ENCODE measurements at regions not wholly inside any gene's neighbourhood (a gene's known extent, or its start where the extent isn't known, plus 50 kb on each side); places are given as distances from the start of the nearest gene placed in this dataset.

DNA sequence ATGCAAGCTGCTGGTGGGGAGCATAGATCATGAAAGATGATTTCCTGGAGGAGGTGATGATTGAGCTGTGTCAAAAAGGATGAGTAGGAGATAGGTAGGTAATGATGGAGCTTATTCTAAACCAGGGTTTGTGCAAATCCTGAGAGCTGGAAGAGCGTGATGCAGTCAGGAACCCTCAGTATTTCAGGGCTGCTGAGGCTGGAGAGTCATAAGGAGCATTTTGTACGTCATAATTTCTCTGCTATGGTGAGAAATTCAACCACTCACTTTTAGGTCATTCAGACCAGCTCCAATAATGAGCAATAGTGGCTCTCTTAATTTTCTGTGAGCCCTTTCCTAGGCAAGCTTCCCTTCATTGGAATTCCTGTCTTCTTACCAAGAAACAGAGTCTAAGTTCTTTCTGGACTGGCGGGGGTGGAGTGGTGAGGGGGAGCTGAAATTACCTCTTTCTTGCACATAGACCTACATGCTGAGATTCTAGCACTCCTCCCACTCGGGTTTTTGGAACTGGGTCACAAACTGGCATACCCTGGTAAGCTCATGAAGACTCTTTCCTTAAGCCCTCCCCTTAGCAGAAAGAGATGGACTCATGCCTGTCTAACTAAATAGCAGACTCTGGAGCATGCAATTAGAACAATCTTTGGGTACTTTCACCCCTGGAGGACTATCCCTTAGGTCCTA, 62.2 kb upstream of the MYCBP2 start:
- DNase-seq = no peak
- no peak overlapping the region for H3K4me2 ChIP-seq
- WGBS (ENCODE audit: low lambda C conversion rate) = 36% methylated on average over 4 of the region's 4 CpGs
- no peak overlapping the region for H3K27ac ChIP-seq (ENCODE audit: low read depth in 2 of 2, low read length in 1 of 2)
- no peaks in the 10 kb centered on the region for H3F3A ChIP-seq (replicated peaks; ENCODE audit: insufficient read depth)
- TF ChIP-seq, protein P1, sequence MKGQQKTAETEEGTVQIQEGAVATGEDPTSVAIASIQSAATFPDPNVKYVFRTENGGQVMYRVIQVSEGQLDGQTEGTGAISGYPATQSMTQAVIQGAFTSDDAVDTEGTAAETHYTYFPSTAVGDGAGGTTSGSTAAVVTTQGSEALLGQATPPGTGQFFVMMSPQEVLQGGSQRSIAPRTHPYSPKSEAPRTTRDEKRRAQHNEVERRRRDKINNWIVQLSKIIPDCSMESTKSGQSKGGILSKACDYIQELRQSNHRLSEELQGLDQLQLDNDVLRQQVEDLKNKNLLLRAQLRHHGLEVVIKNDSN (IDR thresholded peaks at IDR 0.05; ENCODE audit: borderline replicate concordance, low read depth) = no peak
- TF ChIP-seq MEF2A (IDR thresholded peaks at IDR 0.05; ENCODE audit: borderline replicate concordance, low read depth) (no peak), EP300 (IDR thresholded peaks at IDR 0.05; ENCODE audit: borderline replicate concordance in 1 of 2, low read depth in 1 of 2, low read length in 1 of 2) (no peak), GABPA (IDR thresholded peaks at IDR 0.05; ENCODE audit: low read depth) (no peak), RAD21 (IDR thresholded peaks at IDR 0.05; ENCODE audit: low read length) (no peak), SMC3 (IDR thresholded peaks at IDR 0.05; ENCODE audit: low read depth, low read length) (no peak)
- TF ChIP-seq, protein P2, sequence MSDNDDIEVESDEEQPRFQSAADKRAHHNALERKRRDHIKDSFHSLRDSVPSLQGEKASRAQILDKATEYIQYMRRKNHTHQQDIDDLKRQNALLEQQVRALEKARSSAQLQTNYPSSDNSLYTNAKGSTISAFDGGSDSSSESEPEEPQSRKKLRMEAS (IDR thresholded peaks at IDR 0.05; ENCODE audit: low read depth) = no peak
- no peaks in the 10 kb centered on the region for H3K36me3 ChIP-seq (replicated peaks in 1 of 2; ENCODE audit: control insufficient read depth in 1 of 2, insufficient read depth in 2 of 2, low read length in 1 of 2)
- ChIA-PET POLR2A (no interaction called here), CTCF (interaction anchor here (0.6 to 1.8 kb wide), 4 partner anchors 14 to 89 kb away, joined by 3 to 6 read pairs (median 3); no protein-coding TSS in a partner anchor)
- H4K20me1 ChIP-seq (ENCODE audit: insufficient read depth) = no peaks in the 10 kb centered on the region
- H3K27me3 ChIP-seq (ENCODE audit: insufficient read depth) = no peaks in the 10 kb centered on the region
- no peaks in the 10 kb centered on the region; a peak in 1 of 4 replicates for H3K4me1 ChIP-seq (ENCODE audit: control insufficient read depth in 1 of 2, insufficient read depth in 2 of 2, low read depth in 1 of 2, low read length in 1 of 2)
- no peaks in the 10 kb centered on the region for H3K9me3 ChIP-seq
- H3K9me2 ChIP-seq = no peaks in the 10 kb centered on the region
- no peak overlapping the region for H2AFZ ChIP-seq (ENCODE audit: low read depth)
- no peak overlapping the region for H3K9ac ChIP-seq
- H3K79me2 ChIP-seq (ENCODE audit: insufficient read depth) = no peaks in the 10 kb centered on the region
- H3K4me3 ChIP-seq (ENCODE audit: low read depth in 2 of 2, low read length in 1 of 2) = no peak overlapping the region

DNA sequence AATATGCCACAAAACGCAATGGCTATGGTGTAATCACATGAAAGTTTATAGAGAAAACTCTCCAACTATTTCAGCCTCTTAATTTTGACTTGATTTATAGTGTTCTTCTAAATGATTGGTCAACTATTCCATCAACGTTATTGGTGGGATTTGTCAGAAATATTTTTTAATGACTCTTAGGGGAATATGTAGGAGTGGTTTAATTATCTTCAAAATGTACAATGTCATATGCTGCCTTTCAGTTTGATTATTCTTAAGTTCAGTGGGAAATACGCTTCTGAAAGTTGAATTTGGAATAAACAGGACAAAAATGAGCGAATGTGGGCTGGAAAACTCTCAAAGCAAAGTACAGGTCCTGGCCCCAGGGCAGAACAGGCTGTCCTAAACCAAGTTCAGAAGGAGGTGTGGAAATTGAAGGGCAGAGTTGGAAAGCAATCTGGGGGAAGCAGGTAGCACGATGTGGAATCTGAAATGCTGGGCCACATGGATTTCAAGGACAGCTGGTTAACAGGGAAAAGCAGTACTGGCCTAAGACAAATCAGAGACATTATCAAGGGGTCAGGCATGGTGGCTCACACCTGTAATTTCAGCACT, 60.8 kb upstream of the MYCBP2 start:
- no peaks in the 10 kb centered on the region for H3K36me3 ChIP-seq (replicated peaks in 1 of 2; ENCODE audit: control insufficient read depth in 1 of 2, insufficient read depth in 2 of 2, low read length in 1 of 2)
- no peaks in the 10 kb centered on the region for H3K9me2 ChIP-seq
- no peak overlapping the region for H3K4me3 ChIP-seq (ENCODE audit: low read depth in 2 of 2, low read length in 1 of 2)
- CTCF ChIA-PET = interaction anchor here (1.1 to 1.8 kb wide), 2 partner anchors 15 to 26 kb away, joined by 3 to 6 read pairs; no protein-coding TSS in a partner anchor
- DNase-seq = no peak
- H3K27ac ChIP-seq (ENCODE audit: low read depth in 2 of 2, low read length in 1 of 2) = no peak overlapping the region; a peak in 1 of 4 replicates
- no peaks in the 10 kb centered on the region for H3F3A ChIP-seq (replicated peaks; ENCODE audit: insufficient read depth)
- H3K4me2 ChIP-seq = no peak overlapping the region
- H3K9ac ChIP-seq = no peak overlapping the region
- H4K20me1 ChIP-seq (ENCODE audit: insufficient read depth) = no peaks in the 10 kb centered on the region
- H2AFZ ChIP-seq (ENCODE audit: low read depth) = no peak overlapping the region
- H3K9me3 ChIP-seq = no peaks in the 10 kb centered on the region
- 61% methylated on average over 5 of the region's 5 CpGs for WGBS (ENCODE audit: low lambda C conversion rate)
- no peaks in the 10 kb centered on the region; a peak in 1 of 4 replicates for H3K4me1 ChIP-seq (ENCODE audit: control insufficient read depth in 1 of 2, insufficient read depth in 2 of 2, low read depth in 1 of 2, low read length in 1 of 2)
- no peaks in the 10 kb centered on the region for H3K27me3 ChIP-seq (ENCODE audit: insufficient read depth)
- POLR2A ChIA-PET = no interaction called here
- H3K79me2 ChIP-seq (ENCODE audit: insufficient read depth) = no peaks in the 10 kb centered on the region
- TF ChIP-seq TCF12 (IDR thresholded peaks at IDR 0.05) (no peak), RCOR1 (IDR thresholded peaks at IDR 0.05; ENCODE audit: low read length) (no peak), FOXM1 (IDR thresholded peaks at IDR 0.05; ENCODE audit: low read depth) (no peak), POLR2AphosphoS5 (IDR thresholded peaks at IDR 0.05; ENCODE audit: low read depth, low read length) (no peak), RXRA (IDR thresholded peaks at IDR 0.05; ENCODE audit: borderline replicate concordance, low read depth) (no peak), EZH2phosphoT487 (IDR thresholded peaks at IDR 0.05; ENCODE audit: borderline replicate concordance, low read depth) (no peak), RAD21 (IDR thresholded peaks at IDR 0.05; ENCODE audit: low read length) (no peak), ELF1 (IDR thresholded peaks at IDR 0.05) (no peak), GABPA (IDR thresholded peaks at IDR 0.05; ENCODE audit: low read depth) (no peak)
- TF ChIP-seq, protein P3, sequence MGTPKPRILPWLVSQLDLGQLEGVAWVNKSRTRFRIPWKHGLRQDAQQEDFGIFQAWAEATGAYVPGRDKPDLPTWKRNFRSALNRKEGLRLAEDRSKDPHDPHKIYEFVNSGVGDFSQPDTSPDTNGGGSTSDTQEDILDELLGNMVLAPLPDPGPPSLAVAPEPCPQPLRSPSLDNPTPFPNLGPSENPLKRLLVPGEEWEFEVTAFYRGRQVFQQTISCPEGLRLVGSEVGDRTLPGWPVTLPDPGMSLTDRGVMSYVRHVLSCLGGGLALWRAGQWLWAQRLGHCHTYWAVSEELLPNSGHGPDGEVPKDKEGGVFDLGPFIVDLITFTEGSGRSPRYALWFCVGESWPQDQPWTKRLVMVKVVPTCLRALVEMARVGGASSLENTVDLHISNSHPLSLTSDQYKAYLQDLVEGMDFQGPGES (IDR thresholded peaks at IDR 0.05; ENCODE audit: low read depth, low read length) = no peak
- TF ChIP-seq, protein P4, sequence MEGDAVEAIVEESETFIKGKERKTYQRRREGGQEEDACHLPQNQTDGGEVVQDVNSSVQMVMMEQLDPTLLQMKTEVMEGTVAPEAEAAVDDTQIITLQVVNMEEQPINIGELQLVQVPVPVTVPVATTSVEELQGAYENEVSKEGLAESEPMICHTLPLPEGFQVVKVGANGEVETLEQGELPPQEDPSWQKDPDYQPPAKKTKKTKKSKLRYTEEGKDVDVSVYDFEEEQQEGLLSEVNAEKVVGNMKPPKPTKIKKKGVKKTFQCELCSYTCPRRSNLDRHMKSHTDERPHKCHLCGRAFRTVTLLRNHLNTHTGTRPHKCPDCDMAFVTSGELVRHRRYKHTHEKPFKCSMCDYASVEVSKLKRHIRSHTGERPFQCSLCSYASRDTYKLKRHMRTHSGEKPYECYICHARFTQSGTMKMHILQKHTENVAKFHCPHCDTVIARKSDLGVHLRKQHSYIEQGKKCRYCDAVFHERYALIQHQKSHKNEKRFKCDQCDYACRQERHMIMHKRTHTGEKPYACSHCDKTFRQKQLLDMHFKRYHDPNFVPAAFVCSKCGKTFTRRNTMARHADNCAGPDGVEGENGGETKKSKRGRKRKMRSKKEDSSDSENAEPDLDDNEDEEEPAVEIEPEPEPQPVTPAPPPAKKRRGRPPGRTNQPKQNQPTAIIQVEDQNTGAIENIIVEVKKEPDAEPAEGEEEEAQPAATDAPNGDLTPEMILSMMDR (IDR thresholded peaks at IDR 0.05) = no peak
- TF ChIP-seq, protein P5, sequence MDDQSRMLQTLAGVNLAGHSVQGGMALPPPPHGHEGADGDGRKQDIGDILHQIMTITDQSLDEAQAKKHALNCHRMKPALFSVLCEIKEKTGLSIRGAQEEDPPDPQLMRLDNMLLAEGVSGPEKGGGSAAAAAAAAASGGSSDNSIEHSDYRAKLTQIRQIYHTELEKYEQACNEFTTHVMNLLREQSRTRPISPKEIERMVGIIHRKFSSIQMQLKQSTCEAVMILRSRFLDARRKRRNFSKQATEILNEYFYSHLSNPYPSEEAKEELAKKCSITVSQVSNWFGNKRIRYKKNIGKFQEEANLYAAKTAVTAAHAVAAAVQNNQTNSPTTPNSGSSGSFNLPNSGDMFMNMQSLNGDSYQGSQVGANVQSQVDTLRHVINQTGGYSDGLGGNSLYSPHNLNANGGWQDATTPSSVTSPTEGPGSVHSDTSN (IDR thresholded peaks at IDR 0.05) = no peak
- TF ChIP-seq, protein P6, sequence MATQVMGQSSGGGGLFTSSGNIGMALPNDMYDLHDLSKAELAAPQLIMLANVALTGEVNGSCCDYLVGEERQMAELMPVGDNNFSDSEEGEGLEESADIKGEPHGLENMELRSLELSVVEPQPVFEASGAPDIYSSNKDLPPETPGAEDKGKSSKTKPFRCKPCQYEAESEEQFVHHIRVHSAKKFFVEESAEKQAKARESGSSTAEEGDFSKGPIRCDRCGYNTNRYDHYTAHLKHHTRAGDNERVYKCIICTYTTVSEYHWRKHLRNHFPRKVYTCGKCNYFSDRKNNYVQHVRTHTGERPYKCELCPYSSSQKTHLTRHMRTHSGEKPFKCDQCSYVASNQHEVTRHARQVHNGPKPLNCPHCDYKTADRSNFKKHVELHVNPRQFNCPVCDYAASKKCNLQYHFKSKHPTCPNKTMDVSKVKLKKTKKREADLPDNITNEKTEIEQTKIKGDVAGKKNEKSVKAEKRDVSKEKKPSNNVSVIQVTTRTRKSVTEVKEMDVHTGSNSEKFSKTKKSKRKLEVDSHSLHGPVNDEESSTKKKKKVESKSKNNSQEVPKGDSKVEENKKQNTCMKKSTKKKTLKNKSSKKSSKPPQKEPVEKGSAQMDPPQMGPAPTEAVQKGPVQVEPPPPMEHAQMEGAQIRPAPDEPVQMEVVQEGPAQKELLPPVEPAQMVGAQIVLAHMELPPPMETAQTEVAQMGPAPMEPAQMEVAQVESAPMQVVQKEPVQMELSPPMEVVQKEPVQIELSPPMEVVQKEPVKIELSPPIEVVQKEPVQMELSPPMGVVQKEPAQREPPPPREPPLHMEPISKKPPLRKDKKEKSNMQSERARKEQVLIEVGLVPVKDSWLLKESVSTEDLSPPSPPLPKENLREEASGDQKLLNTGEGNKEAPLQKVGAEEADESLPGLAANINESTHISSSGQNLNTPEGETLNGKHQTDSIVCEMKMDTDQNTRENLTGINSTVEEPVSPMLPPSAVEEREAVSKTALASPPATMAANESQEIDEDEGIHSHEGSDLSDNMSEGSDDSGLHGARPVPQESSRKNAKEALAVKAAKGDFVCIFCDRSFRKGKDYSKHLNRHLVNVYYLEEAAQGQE (IDR thresholded peaks at IDR 0.05; ENCODE audit: low read depth, low read length) = no peak
